PC-3 (cell line): ENCODE measurements at regions not wholly inside any gene's neighbourhood (a gene's known extent, or its start where the extent isn't known, plus 50 kb on each side); places are given as distances from the start of the nearest gene placed in this dataset.

Experiments
- ATAC-seq: fragments of 200-7000 bp; cut with Tn5 transposase; 2 replicates; pipeline ENCODE4 v1.9.1; 2020; ENCODE audit warnings: mild to moderate bottlenecking, moderate library complexity
- BruUV-seq: library from RNA; stranded (reverse); fragments of 400-500 nt; replicated peaks from 2 replicates; lab custom pipeline; 2021; lab: Mats Ljungman, UMichigan
- CTCF ChIA-PET: fragments of 300-600 bp; sonication (Branson Sonifier 250); formaldehyde crosslinking; loops from one replicate; lab custom pipeline; 2022; ENCODE audit warnings: antibody characterized with exemption; lab: Charles Lee
- POLR2A ChIA-PET: fragments of 300-600 bp; sonication (Branson Sonifier 250); formaldehyde crosslinking; loops from one replicate; lab custom pipeline; 2022; ENCODE audit warnings: antibody characterized with exemption; ENCODE audit not compliant: unreplicated experiment; lab: Charles Lee
- DNase-seq: peaks from one replicate; pipeline ENCODE4 v3.0.0-alpha.2; 2015
- H2AFZ ChIP-seq: fragments of 300-600 bp; sonication (generic); 2 replicates; pipeline ENCODE4 v1.6.0; 2016; ENCODE audit warnings: antibody characterized with exemption, low read length
- H3F3A ChIP-seq: fragments of 300-600 bp; sonication (generic); one replicate; pipeline ENCODE4 v1.6.0; 2017; ENCODE audit warnings: antibody characterized with exemption, low read length, control low read depth, mild to moderate bottlenecking; ENCODE audit not compliant: unreplicated experiment
- H3K27ac ChIP-seq: fragments of 300-600 bp; sonication (generic); 2 replicates; pipeline ENCODE4 v1.5.1; 2016; ENCODE audit warnings: mild to moderate bottlenecking, low read length
- H3K27me3 ChIP-seq: fragments of 300-600 bp; sonication (generic); 2 replicates; pipeline ENCODE4 v1.6.1; 2016; ENCODE audit warnings: low read length, mixed read lengths
- H3K36me3 ChIP-seq: fragments of 300-600 bp; sonication (generic); 2 replicates; pipeline ENCODE4 v1.6.1; 2016; ENCODE audit warnings: low read depth, mixed run types, low read length, mixed read lengths
- H3K4me1 ChIP-seq: fragments of 300-600 bp; sonication (generic); 2 replicates; pipeline ENCODE4 v1.5.1; 2016; ENCODE audit warnings: low read length; ENCODE audit not compliant: insufficient read depth
- H3K4me2 ChIP-seq: fragments of 300-600 bp; sonication (generic); 2 replicates; pipeline ENCODE4 v1.6.0; 2016; ENCODE audit warnings: low read length
- H3K4me3 ChIP-seq: fragments of 300-600 bp; sonication (generic); 2 replicates; pipeline ENCODE4 v1.5.1; 2016; ENCODE audit warnings: mild to moderate bottlenecking, low read length, mixed read lengths
- H3K79me2 ChIP-seq: fragments of 300-600 bp; sonication (generic); 2 replicates; pipeline ENCODE4 v1.6.1; 2017; ENCODE audit warnings: low read length, mixed read lengths
- H3K9ac ChIP-seq: fragments of 300-600 bp; sonication (generic); 2 replicates; pipeline ENCODE4 v1.6.0; 2016; ENCODE audit warnings: mild to moderate bottlenecking, low read length
- H3K9me2 ChIP-seq: fragments of 300-600 bp; sonication (generic); replicated peaks from 2 replicates; pipeline ENCODE4 v1.6.1; 2016; ENCODE audit warnings: mixed run types, low read length, mixed read lengths
- H3K9me3 ChIP-seq: fragments of 300-600 bp; sonication (generic); 2 replicates; pipeline ENCODE4 v1.6.1; 2016; ENCODE audit warnings: low read length, mixed read lengths
- H4K20me1 ChIP-seq: fragments of 300-600 bp; sonication (generic); 2 replicates; pipeline ENCODE4 v1.6.1; 2016; ENCODE audit warnings: low read length, mixed read lengths
- EZH2 ChIP-seq: fragments of 300-600 bp; sonication (generic); IDR thresholded peaks from one replicate; pipeline ENCODE4 v1.6.1; 2017; ENCODE audit warnings: antibody characterized with exemption, mild to moderate bottlenecking, low read length; ENCODE audit not compliant: unreplicated experiment
- EZH2phosphoT487 ChIP-seq: fragments of 300-600 bp; sonication (generic); IDR thresholded peaks from 2 replicates; pipeline ENCODE4 v1.6.1; 2018; ENCODE audit warnings: mild to moderate bottlenecking, antibody characterized with exemption, low read length, borderline replicate concordance
- intact Hi-C: fragments of 100-400 bp; cut with micrococcal nuclease; formaldehyde crosslinking; loops from 2 replicates; pipeline ENCODE4 v1.9.0; 2023
- TF ChIP-seq, protein P1 (sequence below): fragments of 300-600 bp; sonication (generic); conservative IDR thresholded peaks from 2 replicates; pipeline ENCODE4 v1.5.1; 2017; ENCODE audit warnings: antibody characterized with exemption, low read depth, mild to moderate bottlenecking, low read length

DNA sequence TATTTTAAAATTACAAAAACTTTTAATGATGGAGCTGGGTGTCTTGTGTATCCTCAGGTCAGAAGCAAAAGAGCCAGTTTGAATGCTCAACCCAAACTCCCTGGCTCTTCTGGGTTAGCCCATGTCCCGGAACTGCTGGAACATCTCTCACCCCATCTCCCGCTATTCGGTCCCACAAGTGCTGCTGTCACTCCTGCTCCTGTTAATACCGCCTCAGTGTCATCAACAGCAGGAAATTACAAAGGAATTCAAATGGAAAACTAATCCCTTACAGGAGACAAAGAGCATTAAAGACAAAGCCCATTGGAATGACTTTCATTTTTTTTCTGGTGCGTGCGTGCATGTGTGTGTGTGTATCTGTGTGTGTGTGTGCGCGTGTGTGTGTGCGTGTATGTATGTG lies 112.0 kb upstream of the C7orf33 start:
- no peak for ATAC-seq
- H4K20me1 ChIP-seq = no peaks in the 10 kb centered on the region
- H3K9ac ChIP-seq = no peak overlapping the region
- no peaks in the 10 kb centered on the region for H3K36me3 ChIP-seq
- no peaks in the 10 kb centered on the region for H3K9me2 ChIP-seq
- no peak overlapping the region for H3K4me3 ChIP-seq
- CTCF ChIA-PET = no interaction called here
- TF ChIP-seq EZH2phosphoT487 (no peak), EZH2 (no peak)
- TF ChIP-seq, protein P1, sequence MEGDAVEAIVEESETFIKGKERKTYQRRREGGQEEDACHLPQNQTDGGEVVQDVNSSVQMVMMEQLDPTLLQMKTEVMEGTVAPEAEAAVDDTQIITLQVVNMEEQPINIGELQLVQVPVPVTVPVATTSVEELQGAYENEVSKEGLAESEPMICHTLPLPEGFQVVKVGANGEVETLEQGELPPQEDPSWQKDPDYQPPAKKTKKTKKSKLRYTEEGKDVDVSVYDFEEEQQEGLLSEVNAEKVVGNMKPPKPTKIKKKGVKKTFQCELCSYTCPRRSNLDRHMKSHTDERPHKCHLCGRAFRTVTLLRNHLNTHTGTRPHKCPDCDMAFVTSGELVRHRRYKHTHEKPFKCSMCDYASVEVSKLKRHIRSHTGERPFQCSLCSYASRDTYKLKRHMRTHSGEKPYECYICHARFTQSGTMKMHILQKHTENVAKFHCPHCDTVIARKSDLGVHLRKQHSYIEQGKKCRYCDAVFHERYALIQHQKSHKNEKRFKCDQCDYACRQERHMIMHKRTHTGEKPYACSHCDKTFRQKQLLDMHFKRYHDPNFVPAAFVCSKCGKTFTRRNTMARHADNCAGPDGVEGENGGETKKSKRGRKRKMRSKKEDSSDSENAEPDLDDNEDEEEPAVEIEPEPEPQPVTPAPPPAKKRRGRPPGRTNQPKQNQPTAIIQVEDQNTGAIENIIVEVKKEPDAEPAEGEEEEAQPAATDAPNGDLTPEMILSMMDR = no peak
- H3K4me2 ChIP-seq = no peak overlapping the region
- peaks cover 52% of the 10 kb centered on the region for H3K27me3 ChIP-seq
- intact Hi-C loops = no loop called here
- no peak overlapping the region for H2AFZ ChIP-seq
- BruUV-seq = no TSS peak
- no peaks in the 10 kb centered on the region for H3K9me3 ChIP-seq
- no peak for DNase-seq
- H3K4me1 ChIP-seq = no peaks in the 10 kb centered on the region
- POLR2A ChIA-PET = no interaction called here
- H3K79me2 ChIP-seq = no peaks in the 10 kb centered on the region
- H3F3A ChIP-seq = no peaks in the 10 kb centered on the region
- no peak overlapping the region for H3K27ac ChIP-seq

DNA sequence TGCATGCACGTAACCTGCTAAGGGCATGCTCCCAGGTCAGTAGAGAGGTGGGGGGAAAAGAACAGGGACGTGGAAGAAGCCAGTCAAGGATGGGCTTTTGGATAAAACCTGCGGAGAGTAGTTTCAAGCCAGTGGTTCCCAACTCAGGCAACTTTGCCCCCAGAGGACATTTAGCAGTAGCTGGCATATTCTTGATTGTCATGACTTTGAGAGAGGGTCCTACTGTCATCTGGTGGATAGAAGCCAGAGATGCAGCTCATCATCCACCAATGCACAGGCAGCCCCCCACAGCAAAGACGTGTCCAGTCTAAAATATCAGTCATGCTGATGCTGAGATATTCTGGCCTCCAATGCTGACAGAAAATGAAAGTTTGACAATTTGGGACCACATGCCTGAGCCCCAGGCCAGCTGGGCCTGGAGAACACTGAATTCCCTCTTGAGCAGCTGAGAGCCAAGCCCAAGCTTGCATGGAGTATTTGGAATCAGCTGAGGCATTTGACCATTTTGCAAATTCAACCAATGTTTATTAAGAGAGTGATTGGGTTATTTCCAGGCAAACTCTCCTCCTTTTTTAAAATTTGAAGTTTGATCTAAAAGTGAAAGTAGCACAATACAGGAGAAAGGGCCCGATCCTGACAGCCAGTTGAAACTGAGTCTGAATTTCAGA lies 110.0 kb upstream of the C7orf33 start:
- H3K36me3 ChIP-seq = no peaks in the 10 kb centered on the region
- H3K27ac ChIP-seq = no peak overlapping the region
- no TSS peak for BruUV-seq
- ATAC-seq (no peak), DNase-seq (no peak)
- H3K9me2 ChIP-seq = no peaks in the 10 kb centered on the region
- no peaks in the 10 kb centered on the region for H3F3A ChIP-seq
- H3K27me3 ChIP-seq = peaks cover 55% of the 10 kb centered on the region
- no peak overlapping the region for H3K4me3 ChIP-seq
- POLR2A ChIA-PET = no interaction called here
- H2AFZ ChIP-seq = no peak overlapping the region
- H3K79me2 ChIP-seq = no peaks in the 10 kb centered on the region
- no peaks in the 10 kb centered on the region for H4K20me1 ChIP-seq
- intact Hi-C loops = no loop called here
- TF ChIP-seq EZH2 (no peak), EZH2phosphoT487 (no peak)
- TF ChIP-seq, protein P1 = no peak
- no peak overlapping the region for H3K9ac ChIP-seq
- H3K4me1 ChIP-seq = no peaks in the 10 kb centered on the region
- CTCF ChIA-PET = no interaction called here
- no peaks in the 10 kb centered on the region for H3K9me3 ChIP-seq
- H3K4me2 ChIP-seq = no peak overlapping the region

DNA sequence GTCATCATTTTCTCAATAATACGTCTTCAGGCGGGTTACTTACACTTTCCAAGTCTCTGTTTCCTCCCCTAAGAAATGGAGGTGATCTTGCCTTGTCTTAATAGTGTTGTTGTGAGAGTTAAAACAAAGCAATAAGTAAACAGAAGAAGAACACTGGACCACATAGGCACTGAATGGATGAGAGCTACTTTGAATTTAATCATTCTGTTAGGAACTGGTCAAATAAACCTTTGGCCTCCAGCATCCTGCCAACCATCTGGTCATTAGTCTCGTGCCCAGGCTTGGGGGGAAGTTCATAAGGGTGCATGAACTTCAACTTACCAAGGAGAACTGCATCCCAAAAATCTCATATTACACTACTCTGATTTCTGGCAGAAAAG lies 109.4 kb upstream of the C7orf33 start:
- H3K27ac ChIP-seq = no peak overlapping the region
- no peaks in the 10 kb centered on the region for H3K9me3 ChIP-seq
- no TSS peak for BruUV-seq
- H3K4me2 ChIP-seq = no peak overlapping the region
- H3K27me3 ChIP-seq = peaks cover 59% of the 10 kb centered on the region
- POLR2A ChIA-PET = no interaction called here
- H3F3A ChIP-seq = no peaks in the 10 kb centered on the region
- DNase-seq (no peak), ATAC-seq (no peak)
- CTCF ChIA-PET = no interaction called here
- no peaks in the 10 kb centered on the region for H3K36me3 ChIP-seq
- no peaks in the 10 kb centered on the region for H3K9me2 ChIP-seq
- no peak overlapping the region for H2AFZ ChIP-seq
- TF ChIP-seq EZH2phosphoT487 (no peak), EZH2 (no peak)
- TF ChIP-seq, protein P1 = no peak
- H3K4me1 ChIP-seq = no peaks in the 10 kb centered on the region
- H4K20me1 ChIP-seq = no peaks in the 10 kb centered on the region
- no peaks in the 10 kb centered on the region for H3K79me2 ChIP-seq
- intact Hi-C loops = no loop called here
- H3K4me3 ChIP-seq = no peak overlapping the region
- no peak overlapping the region for H3K9ac ChIP-seq
